Suprapubic skin (tissue), 4 donors: ENCODE measurements at regions not wholly inside any gene's neighbourhood (a gene's known extent, or its start where the extent isn't known, plus 50 kb on each side); places are given as distances from the start of the nearest gene placed in this dataset.
"Not testable (repeated sequence)": the region's sequence is repeated elsewhere in the genome, so short reads cannot be mapped to it uniquely, and the experiment has no call there.

Experiments
- DNase-seq, 2 donors: peaks; one replicate each; pipeline ENCODE4 v3.0.0-alpha.2; 2019; ENCODE audit warnings: low spot score in 2 of 2
- H3K27ac ChIP-seq: fragments of 200-600 bp; sonication (generic); one replicate; pipeline ENCODE4 v1.5.1; 2019
- H3K27me3 ChIP-seq: fragments of 200-600 bp; sonication (generic); one replicate; pipeline ENCODE4 v1.5.1; 2019
- H3K36me3 ChIP-seq: fragments of 200-600 bp; sonication (generic); one replicate; pipeline ENCODE4 v1.5.1; 2019
- H3K4me1 ChIP-seq: fragments of 200-600 bp; sonication (generic); one replicate; pipeline ENCODE4 v1.5.1; 2019
- H3K4me3 ChIP-seq: fragments of 200-600 bp; sonication (generic); one replicate; pipeline ENCODE4 v1.5.1; 2019; ENCODE audit warnings: mild to moderate bottlenecking
- H3K9me3 ChIP-seq: fragments of 200-600 bp; sonication (generic); one replicate; pipeline ENCODE4 v1.5.1; 2019
- CTCF ChIP-seq, 2 donors: fragments of 200-600 bp in 1 of 2; fragments of 450-650 bp in 1 of 2; sonication (generic) in 1 of 2; IDR thresholded peaks; one replicate each; pipeline ENCODE4 v1.5.1; 2016 to 2019; ENCODE audit warnings: antibody characterized with exemption in 2 of 2, mild to moderate bottlenecking in 1 of 2, moderate library complexity in 1 of 2
- EP300 ChIP-seq: sonication (generic); formaldehyde crosslinking; IDR thresholded peaks from one replicate; pipeline ENCODE4 v1.6.1; 2017; ENCODE audit warnings: antibody characterized with exemption
- POLR2A ChIP-seq, 2 donors: fragments of 450-650 bp; IDR thresholded peaks; one replicate each; pipeline ENCODE4 v1.6.1; 2017; ENCODE audit warnings: antibody characterized with exemption in 2 of 2, mild to moderate bottlenecking in 2 of 2, moderate library complexity in 2 of 2
- POLR2AphosphoS5 ChIP-seq, 3 donors: sonication (generic); formaldehyde crosslinking; IDR thresholded peaks; one replicate each; pipeline ENCODE4 v1.6.1; 2017; ENCODE audit warnings: antibody characterized with exemption in 3 of 3
- WGBS: methylation state at CpG from one replicate; pipeline ENCODE4 v1.1.5; 2018; 5-methylcytosine and 5-hydroxymethylcytosine counted together

DNA sequence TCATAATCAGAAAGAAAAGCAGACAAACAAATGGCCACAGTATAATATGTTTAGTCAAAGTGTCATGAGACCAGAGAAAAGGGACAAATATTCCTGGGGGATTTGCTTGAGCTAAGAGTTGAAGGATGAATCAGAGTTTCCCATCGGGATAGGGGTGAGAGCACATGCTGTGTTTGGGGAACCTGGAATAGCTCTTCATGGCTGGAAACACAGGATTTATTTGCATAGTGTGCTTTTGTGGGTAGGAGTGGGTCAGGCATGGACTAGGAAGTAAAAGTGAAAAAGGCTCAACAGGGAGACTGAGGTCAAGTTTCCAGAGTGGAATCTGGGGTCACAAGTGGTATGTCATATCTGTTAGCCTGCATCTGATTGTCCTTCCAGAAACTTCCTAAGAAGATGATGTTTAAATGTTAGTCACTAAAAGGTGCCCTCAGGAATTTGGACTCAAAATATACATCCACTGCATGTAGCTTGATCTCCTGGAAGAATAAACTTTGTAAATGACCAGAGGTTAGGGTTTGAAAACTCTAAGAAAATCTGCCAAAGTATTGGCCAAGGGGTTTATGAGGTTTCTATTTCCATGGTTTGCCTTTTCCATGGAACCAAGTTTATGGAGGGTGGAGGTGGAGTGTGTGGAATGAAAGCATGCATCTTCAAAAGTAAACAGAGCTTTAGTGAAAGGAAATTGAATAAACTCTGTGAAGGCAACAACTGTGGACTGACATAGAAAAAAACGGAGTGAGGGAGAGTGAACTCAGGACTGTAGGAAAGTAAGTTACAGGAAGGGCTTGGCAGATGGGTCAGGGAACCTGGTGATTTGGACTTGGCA lies 344.6 kb downstream of the C12orf75 start:
- H3K9me3 ChIP-seq, result no peaks in the 10 kb centered on the region

GRCh38 chr12:105676694-105677093 lies 346.2 kb downstream of the C12orf75 start:
- peaks cover 19% of the 10 kb centered on the region for H3K4me1 ChIP-seq
- TF ChIP-seq EP300, result no peak
- no peak for TF ChIP-seq POLR2AphosphoS5 (IDR thresholded peaks at IDR 0.05)
- TF ChIP-seq POLR2A (IDR thresholded peaks at IDR 0.05), result no peak
- TF ChIP-seq CTCF (IDR thresholded peaks at IDR 0.05), result no peak
- H3K9me3 ChIP-seq, result no peaks in the 10 kb centered on the region
- no peak overlapping the region for H3K4me3 ChIP-seq
- H3K27me3 ChIP-seq, result no peaks in the 10 kb centered on the region
- no peaks in the 10 kb centered on the region for H3K36me3 ChIP-seq
- no peak overlapping the region for H3K27ac ChIP-seq
- peak in 1 of 2 donors; percentile 62 for DNase-seq
- WGBS, result 39% methylated on average over 2 of the region's 2 CpGs

More for the DNA sequence above, 344.6 kb downstream of the C12orf75 start:
- no peaks in the 10 kb centered on the region for H3K27me3 ChIP-seq
- H3K27ac ChIP-seq, result no peak overlapping the region
- no peak for TF ChIP-seq POLR2AphosphoS5 (IDR thresholded peaks at IDR 0.05)
- TF ChIP-seq EP300, result no peak
- no peak for TF ChIP-seq POLR2A (IDR thresholded peaks at IDR 0.05)
- TF ChIP-seq CTCF (IDR thresholded peaks at IDR 0.05), result no peak
- 80% methylated on average over 2 of the region's 2 CpGs for WGBS
- H3K36me3 ChIP-seq, result no peaks in the 10 kb centered on the region
- H3K4me1 ChIP-seq, result peaks cover 20% of the 10 kb centered on the region
- DNase-seq, result no peak
- H3K4me3 ChIP-seq, result no peak overlapping the region

- peaks cover 10% of the 10 kb centered on the region for H3K4me1 ChIP-seq
- TF ChIP-seq POLR2A (IDR thresholded peaks at IDR 0.05), result no peak
- TF ChIP-seq POLR2AphosphoS5 (IDR thresholded peaks at IDR 0.05), result no peak
- no peak for TF ChIP-seq CTCF (IDR thresholded peaks at IDR 0.05)
- TF ChIP-seq EP300, result no peak
- no peak overlapping the region for H3K27ac ChIP-seq
- DNase-seq, result no peak
- H3K9me3 ChIP-seq, result no peaks in the 10 kb centered on the region
- 40% methylated on average over 2 of the region's 2 CpGs for WGBS
- no peaks in the 10 kb centered on the region for H3K36me3 ChIP-seq
- H3K4me3 ChIP-seq, result no peak overlapping the region
- no peaks in the 10 kb centered on the region for H3K27me3 ChIP-seq
Measured at GRCh38 chr12:105677672-105678071, 347.2 kb downstream of the C12orf75 start.

- TF ChIP-seq POLR2A (IDR thresholded peaks at IDR 0.05) (no peak), POLR2AphosphoS5 (IDR thresholded peaks at IDR 0.05) (no peak), CTCF (IDR thresholded peaks at IDR 0.05) (no peak), EP300 (no peak)
- 67% methylated on average over 1 of the region's 1 CpG for WGBS
- H3K27ac ChIP-seq, result no peak overlapping the region
- no peak overlapping the region for H3K4me3 ChIP-seq
- no peak for DNase-seq
- no peaks in the 10 kb centered on the region for H3K27me3 ChIP-seq
- H3K36me3 ChIP-seq, result no peaks in the 10 kb centered on the region
- H3K4me1 ChIP-seq, result peaks cover 10% of the 10 kb centered on the region
- no peaks in the 10 kb centered on the region for H3K9me3 ChIP-seq
Measured at GRCh38 chr12:105679982-105680381, 349.5 kb downstream of the C12orf75 start.

- TF ChIP-seq EP300 (no peak), POLR2AphosphoS5 (IDR thresholded peaks at IDR 0.05) (no peak), POLR2A (IDR thresholded peaks at IDR 0.05) (no peak), CTCF (IDR thresholded peaks at IDR 0.05) (no peak)
- no peaks in the 10 kb centered on the region for H3K9me3 ChIP-seq
- H3K4me3 ChIP-seq, result no peak overlapping the region
- no peaks in the 10 kb centered on the region for H3K27me3 ChIP-seq
- no peaks in the 10 kb centered on the region for H3K36me3 ChIP-seq
- H3K27ac ChIP-seq, result no peak overlapping the region
- DNase-seq, result no peak
- H3K4me1 ChIP-seq, result peaks cover 10% of the 10 kb centered on the region
- 90% methylated on average over 2 of the region's 2 CpGs for WGBS
Measured at GRCh38 chr12:105681341-105681740, 350.9 kb downstream of the C12orf75 start.

DNA sequence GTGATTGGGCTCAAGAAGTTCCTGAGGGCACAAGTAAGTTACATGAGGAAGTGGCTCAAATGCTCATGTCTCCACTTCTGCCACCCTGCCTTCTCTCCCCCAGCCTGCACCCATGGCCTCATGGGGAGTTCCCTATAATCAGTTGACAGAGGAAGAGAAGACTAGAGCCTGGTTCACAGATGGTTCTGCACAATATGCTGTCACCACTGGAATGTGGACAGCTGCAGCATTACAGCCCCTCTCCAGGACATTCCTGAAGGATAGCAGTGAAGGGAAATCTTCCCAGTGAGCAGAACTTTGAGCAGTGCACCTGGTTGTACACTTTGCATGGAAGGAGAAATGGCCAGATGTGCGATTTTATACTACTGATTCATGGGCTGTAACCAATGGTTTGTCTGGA lies 352.3 kb downstream of the C12orf75 start:
- DNase-seq, H3K4me1 ChIP-seq, H3K27me3 ChIP-seq, H3K36me3 ChIP-seq, H3K4me3 ChIP-seq, H3K9me3 ChIP-seq, H3K27ac ChIP-seq: not testable (repeated sequence)
- 50% methylated on average over 1 of the region's 1 CpG for WGBS

DNA sequence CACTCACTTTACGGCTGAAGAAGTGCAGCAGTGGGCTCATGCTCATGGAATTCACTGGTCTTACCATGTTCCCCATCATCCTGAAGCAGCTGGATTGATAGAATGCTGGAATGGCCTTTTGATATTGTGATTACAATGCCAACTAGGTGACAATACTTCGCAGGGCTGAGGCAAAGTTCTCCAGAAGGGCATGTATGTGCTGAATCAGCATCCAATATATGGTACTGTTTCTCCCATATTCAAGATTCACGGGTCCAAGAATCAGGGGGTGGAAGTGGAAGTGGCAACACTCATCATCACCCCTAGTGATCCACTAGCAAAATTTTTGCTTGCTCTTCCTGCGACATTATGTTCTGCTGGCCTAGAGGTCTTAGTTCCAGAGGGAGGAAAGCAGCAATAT lies 353.3 kb downstream of the C12orf75 start:
- H3K9me3 ChIP-seq, H3K27me3 ChIP-seq, H3K36me3 ChIP-seq, H3K27ac ChIP-seq, H3K4me1 ChIP-seq, H3K4me3 ChIP-seq, DNase-seq: not testable (repeated sequence)
- 94% methylated on average over 4 of the region's 4 CpGs for WGBS
